DND-41 (cell line): ENCODE measurements at regions not wholly inside any gene's neighbourhood (a gene's known extent, or its start where the extent isn't known, plus 50 kb on each side); places are given as distances from the start of the nearest gene placed in this dataset.
"Not testable (repeated sequence)": the region's sequence is repeated elsewhere in the genome, so short reads cannot be mapped to it uniquely, and the experiment has no call there.

Experiments
- EZH2 ChIP-seq: IDR thresholded peaks from 3 replicates; pipeline ENCODE4 v1.6.1; 2012; ENCODE audit warnings: borderline replicate concordance, low read depth, mild to moderate bottlenecking, moderate library complexity, low read length, inconsistent platforms; ENCODE audit not compliant: severe bottlenecking
- TF ChIP-seq, protein P1 (sequence below): IDR thresholded peaks from 2 replicates; pipeline ENCODE4 v1.5.1; 2012; ENCODE audit warnings: borderline replicate concordance, low read length, moderate library complexity, mild to moderate bottlenecking; ENCODE audit not compliant: poor library complexity, severe bottlenecking; ENCODE audit errors: extremely low read depth

DNA sequence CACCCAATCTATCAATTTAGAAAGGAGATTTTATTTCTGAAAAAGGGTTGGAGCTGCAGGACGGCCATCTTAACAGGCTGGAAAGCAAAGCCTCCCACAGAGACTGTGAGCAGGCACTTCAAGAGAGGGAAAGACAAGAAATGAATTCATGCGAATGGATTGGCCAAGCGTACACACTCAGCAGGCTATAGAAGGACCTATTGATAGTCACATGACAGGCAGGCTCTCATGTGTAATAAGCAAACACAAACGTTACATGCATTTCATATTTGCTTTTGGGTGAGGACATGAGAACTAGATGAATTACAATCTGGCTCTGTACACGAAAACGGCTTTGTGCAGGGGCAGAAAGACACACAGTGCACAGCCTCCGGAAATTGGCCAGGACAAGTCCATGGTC is 83.9 kb upstream of the GOLGA6L6 start:
- TF ChIP-seq, protein P1, sequence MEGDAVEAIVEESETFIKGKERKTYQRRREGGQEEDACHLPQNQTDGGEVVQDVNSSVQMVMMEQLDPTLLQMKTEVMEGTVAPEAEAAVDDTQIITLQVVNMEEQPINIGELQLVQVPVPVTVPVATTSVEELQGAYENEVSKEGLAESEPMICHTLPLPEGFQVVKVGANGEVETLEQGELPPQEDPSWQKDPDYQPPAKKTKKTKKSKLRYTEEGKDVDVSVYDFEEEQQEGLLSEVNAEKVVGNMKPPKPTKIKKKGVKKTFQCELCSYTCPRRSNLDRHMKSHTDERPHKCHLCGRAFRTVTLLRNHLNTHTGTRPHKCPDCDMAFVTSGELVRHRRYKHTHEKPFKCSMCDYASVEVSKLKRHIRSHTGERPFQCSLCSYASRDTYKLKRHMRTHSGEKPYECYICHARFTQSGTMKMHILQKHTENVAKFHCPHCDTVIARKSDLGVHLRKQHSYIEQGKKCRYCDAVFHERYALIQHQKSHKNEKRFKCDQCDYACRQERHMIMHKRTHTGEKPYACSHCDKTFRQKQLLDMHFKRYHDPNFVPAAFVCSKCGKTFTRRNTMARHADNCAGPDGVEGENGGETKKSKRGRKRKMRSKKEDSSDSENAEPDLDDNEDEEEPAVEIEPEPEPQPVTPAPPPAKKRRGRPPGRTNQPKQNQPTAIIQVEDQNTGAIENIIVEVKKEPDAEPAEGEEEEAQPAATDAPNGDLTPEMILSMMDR: not testable (repeated sequence)
- not testable (repeated sequence) for TF ChIP-seq EZH2
